Suprapubic skin (tissue), 4 donors: ENCODE measurements at regions not wholly inside any gene's neighbourhood (a gene's known extent, or its start where the extent isn't known, plus 50 kb on each side); places are given as distances from the start of the nearest gene placed in this dataset.

ENCODE experiments used
- DNase-seq, 2 donors: peaks; one replicate each; pipeline ENCODE4 v3.0.0-alpha.2; 2019; ENCODE audit warnings: low spot score in 2 of 2
- H3K27ac ChIP-seq: fragments of 200-600 bp; sonication (generic); one replicate; pipeline ENCODE4 v1.5.1; 2019
- H3K27me3 ChIP-seq: fragments of 200-600 bp; sonication (generic); one replicate; pipeline ENCODE4 v1.5.1; 2019
- H3K36me3 ChIP-seq: fragments of 200-600 bp; sonication (generic); one replicate; pipeline ENCODE4 v1.5.1; 2019
- H3K4me1 ChIP-seq: fragments of 200-600 bp; sonication (generic); one replicate; pipeline ENCODE4 v1.5.1; 2019
- H3K4me3 ChIP-seq: fragments of 200-600 bp; sonication (generic); one replicate; pipeline ENCODE4 v1.5.1; 2019; ENCODE audit warnings: mild to moderate bottlenecking
- H3K9me3 ChIP-seq: fragments of 200-600 bp; sonication (generic); one replicate; pipeline ENCODE4 v1.5.1; 2019
- CTCF ChIP-seq, 2 donors: fragments of 200-600 bp in 1 of 2; fragments of 450-650 bp in 1 of 2; sonication (generic) in 1 of 2; IDR thresholded peaks; one replicate each; pipeline ENCODE4 v1.5.1; 2016 to 2019; ENCODE audit warnings: antibody characterized with exemption in 2 of 2, mild to moderate bottlenecking in 1 of 2, moderate library complexity in 1 of 2
- EP300 ChIP-seq: sonication (generic); formaldehyde crosslinking; IDR thresholded peaks from one replicate; pipeline ENCODE4 v1.6.1; 2017; ENCODE audit warnings: antibody characterized with exemption
- POLR2A ChIP-seq, 2 donors: fragments of 450-650 bp; IDR thresholded peaks; one replicate each; pipeline ENCODE4 v1.6.1; 2017; ENCODE audit warnings: antibody characterized with exemption in 2 of 2, mild to moderate bottlenecking in 2 of 2, moderate library complexity in 2 of 2
- POLR2AphosphoS5 ChIP-seq, 3 donors: sonication (generic); formaldehyde crosslinking; IDR thresholded peaks; one replicate each; pipeline ENCODE4 v1.6.1; 2017; ENCODE audit warnings: antibody characterized with exemption in 3 of 3
- WGBS: methylation state at CpG from one replicate; pipeline ENCODE4 v1.1.5; 2018; 5-methylcytosine and 5-hydroxymethylcytosine counted together

- 50% methylated on average over 3 of the region's 3 CpGs for WGBS
- no peaks in the 10 kb centered on the region for H3K36me3 ChIP-seq
- no peak for TF ChIP-seq CTCF (IDR thresholded peaks at IDR 0.05)
- TF ChIP-seq POLR2AphosphoS5 (IDR thresholded peaks at IDR 0.05), result no peak
- no peak for TF ChIP-seq POLR2A (IDR thresholded peaks at IDR 0.05)
- TF ChIP-seq EP300, result no peak
Measured at GRCh38 chr13:40164133-40164532, 502.3 kb downstream of the FOXO1 start.

GRCh38 chr13:40165316-40165932, 501.0 kb downstream of the FOXO1 start:
- Histone ChIP-seq H3K36me3 (no peaks in the 10 kb centered on the region), H3K4me1 (peaks cover 17% of the 10 kb centered on the region), H3K4me3 (no peak overlapping the region), H3K27ac (peak overlapping the region; percentile 24), H3K27me3 (no peaks in the 10 kb centered on the region), H3K9me3 (no peaks in the 10 kb centered on the region)
- 49% methylated on average over 2 of the region's 2 CpGs for WGBS
- DNase-seq, result no peak
- no peak for TF ChIP-seq EP300
- TF ChIP-seq POLR2A (IDR thresholded peaks at IDR 0.05), result no peak
- TF ChIP-seq CTCF (IDR thresholded peaks at IDR 0.05), result no peak
- TF ChIP-seq POLR2AphosphoS5 (IDR thresholded peaks at IDR 0.05), result no peak

More at GRCh38 chr13:40164133-40164532, 502.3 kb downstream of the FOXO1 start:
- H3K27ac ChIP-seq, result peak overlapping the region; percentile 26
- H3K4me3 ChIP-seq, result no peak overlapping the region
- H3K9me3 ChIP-seq, result no peaks in the 10 kb centered on the region
- H3K27me3 ChIP-seq, result no peaks in the 10 kb centered on the region
- peaks cover 17% of the 10 kb centered on the region for H3K4me1 ChIP-seq
- no peak for DNase-seq

GRCh38 chr13:40167327-40167726, 499.1 kb downstream of the FOXO1 start:
- H3K36me3 ChIP-seq, result no peaks in the 10 kb centered on the region
- DNase-seq, result no peak
- TF ChIP-seq POLR2A (IDR thresholded peaks at IDR 0.05) (no peak), CTCF (IDR thresholded peaks at IDR 0.05) (no peak), EP300 (no peak), POLR2AphosphoS5 (IDR thresholded peaks at IDR 0.05) (no peak)
- H3K27ac ChIP-seq, result no peak overlapping the region
- H3K4me1 ChIP-seq, result peaks cover 23% of the 10 kb centered on the region
- H3K27me3 ChIP-seq, result no peaks in the 10 kb centered on the region
- H3K9me3 ChIP-seq, result no peaks in the 10 kb centered on the region
- no peak overlapping the region for H3K4me3 ChIP-seq
- WGBS, result 66% methylated on average over 6 of the region's 6 CpGs

GRCh38 chr13:40168425-40169166, 497.8 kb downstream of the FOXO1 start:
- Histone ChIP-seq H3K27ac (peak overlapping the region; percentile 60), H3K27me3 (no peaks in the 10 kb centered on the region), H3K4me3 (no peak overlapping the region), H3K4me1 (peaks cover 28% of the 10 kb centered on the region), H3K9me3 (no peaks in the 10 kb centered on the region), H3K36me3 (no peaks in the 10 kb centered on the region)
- 78% methylated on average over 1 of the region's 1 CpG for WGBS
- TF ChIP-seq CTCF (IDR thresholded peaks at IDR 0.05), result no peak
- peak in 1 of 3 donors; percentile 54 for TF ChIP-seq POLR2AphosphoS5 (IDR thresholded peaks at IDR 0.05)
- TF ChIP-seq POLR2A (IDR thresholded peaks at IDR 0.05), result no peak
- no peak for TF ChIP-seq EP300
- DNase-seq, result no peak

- no peak for TF ChIP-seq POLR2AphosphoS5 (IDR thresholded peaks at IDR 0.05)
- TF ChIP-seq POLR2A (IDR thresholded peaks at IDR 0.05), result no peak
- TF ChIP-seq EP300, result no peak
- TF ChIP-seq CTCF (IDR thresholded peaks at IDR 0.05), result no peak
- Histone ChIP-seq H3K27ac (peak overlapping the region; percentile 60), H3K4me3 (no peak overlapping the region), H3K27me3 (no peaks in the 10 kb centered on the region), H3K36me3 (no peaks in the 10 kb centered on the region), H3K4me1 (peaks cover 23% of the 10 kb centered on the region), H3K9me3 (no peaks in the 10 kb centered on the region)
- no peak for DNase-seq
- 64% methylated on average over 4 of the region's 4 CpGs for WGBS
Measured at GRCh38 chr13:40169476-40169875, 497.0 kb downstream of the FOXO1 start.
